HCT116 (cell line): ENCODE measurements at regions not wholly inside any gene's neighbourhood (a gene's known extent, or its start where the extent isn't known, plus 50 kb on each side); places are given as distances from the start of the nearest gene placed in this dataset.

ENCODE experiments used
- EZH2 ChIP-seq: fragments of 200-600 bp; sonication (generic); IDR thresholded peaks from 2 replicates; pipeline ENCODE4 v1.6.1; 2017; ENCODE audit warnings: antibody characterized with exemption, mixed run types
- EZH2phosphoT487 ChIP-seq: fragments of 200-600 bp; IDR thresholded peaks from 2 replicates; pipeline ENCODE4 v1.6.1; 2018; ENCODE audit warnings: antibody characterized with exemption, borderline replicate concordance
- JUND ChIP-seq: IDR thresholded peaks from 2 replicates; pipeline ENCODE4 v1.6.1; 2012
- RAD21 ChIP-seq: IDR thresholded peaks from 2 replicates; pipeline ENCODE4 v1.6.1; 2012; ENCODE audit warnings: low read depth, mild to moderate bottlenecking
- REST ChIP-seq: IDR thresholded peaks from 2 replicates; pipeline ENCODE4 v1.6.1; 2012; ENCODE audit warnings: low read depth
- SIN3A ChIP-seq: IDR thresholded peaks from 2 replicates; pipeline ENCODE4 v1.6.1; 2012; ENCODE audit warnings: low read depth
- ZBTB33 ChIP-seq: IDR thresholded peaks from 2 replicates; pipeline ENCODE4 v1.6.1; 2011; ENCODE audit warnings: mild to moderate bottlenecking, low read length, moderate library complexity; ENCODE audit not compliant: insufficient replicate concordance; ENCODE audit errors: extremely low read depth
- TF ChIP-seq, protein P1 (sequence below), 3 experiments: fragments of 200-600 bp in 1 of 3; sonication (generic) in 1 of 3; IDR thresholded peaks in 2 of 3; conservative IDR thresholded peaks in 1 of 3; 2 replicates each; pipeline ENCODE4 v1.5.1; 2012 to 2017; ENCODE audit warnings: low read depth in 2 of 3, low read length in 2 of 3, antibody characterized with exemption in 1 of 3, borderline replicate concordance in 1 of 3, control low read depth in 1 of 3, mild to moderate bottlenecking in 1 of 3, mixed read lengths in 1 of 3, mixed run types in 1 of 3, moderate library complexity in 1 of 3; ENCODE audit not compliant: insufficient read depth in 1 of 3

- TF ChIP-seq REST = no peak
- no peak for TF ChIP-seq RAD21
- TF ChIP-seq EZH2 = no peak
- TF ChIP-seq ZBTB33 = no peak
- TF ChIP-seq JUND = no peak
- TF ChIP-seq EZH2phosphoT487 = no peak
- TF ChIP-seq SIN3A = no peak
- TF ChIP-seq, protein P1, sequence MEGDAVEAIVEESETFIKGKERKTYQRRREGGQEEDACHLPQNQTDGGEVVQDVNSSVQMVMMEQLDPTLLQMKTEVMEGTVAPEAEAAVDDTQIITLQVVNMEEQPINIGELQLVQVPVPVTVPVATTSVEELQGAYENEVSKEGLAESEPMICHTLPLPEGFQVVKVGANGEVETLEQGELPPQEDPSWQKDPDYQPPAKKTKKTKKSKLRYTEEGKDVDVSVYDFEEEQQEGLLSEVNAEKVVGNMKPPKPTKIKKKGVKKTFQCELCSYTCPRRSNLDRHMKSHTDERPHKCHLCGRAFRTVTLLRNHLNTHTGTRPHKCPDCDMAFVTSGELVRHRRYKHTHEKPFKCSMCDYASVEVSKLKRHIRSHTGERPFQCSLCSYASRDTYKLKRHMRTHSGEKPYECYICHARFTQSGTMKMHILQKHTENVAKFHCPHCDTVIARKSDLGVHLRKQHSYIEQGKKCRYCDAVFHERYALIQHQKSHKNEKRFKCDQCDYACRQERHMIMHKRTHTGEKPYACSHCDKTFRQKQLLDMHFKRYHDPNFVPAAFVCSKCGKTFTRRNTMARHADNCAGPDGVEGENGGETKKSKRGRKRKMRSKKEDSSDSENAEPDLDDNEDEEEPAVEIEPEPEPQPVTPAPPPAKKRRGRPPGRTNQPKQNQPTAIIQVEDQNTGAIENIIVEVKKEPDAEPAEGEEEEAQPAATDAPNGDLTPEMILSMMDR (IDR thresholded peaks at IDR 0.05 in 2 of 3, conservative IDR thresholded peaks at IDR 0.05 in 1 of 3; ENCODE audit: borderline replicate concordance in 1 of 3, insufficient read depth in 1 of 3, low read depth in 2 of 3, low read length in 2 of 3) = no peak
Observed at GRCh38 chr20:53776858-53777257, 183.2 kb upstream of the ZNF217 start (continued).
